ENCODE measurements at regions not wholly inside any gene's neighbourhood (a gene's known extent, or its start where the extent isn't known, plus 50 kb on each side); places are given as distances from the start of the nearest gene placed in this dataset.

GRCh38 chr15:25207369-25207768 lies 231.5 kb downstream of the UBE3A start:
- no peak for DNase-seq (ENCODE audit: extremely low spot score)
- no peak for TF ChIP-seq CTCF (IDR thresholded peaks at IDR 0.05; ENCODE audit: control extremely low read depth, extremely low read depth, low read depth, missing control alignments)
- ChIA-PET CTCF (no interaction called here), POLR2A (no interaction called here)

- ChIA-PET POLR2A (no interaction called here), CTCF (no interaction called here)
- DNase-seq (ENCODE audit: extremely low spot score), result no peak
- TF ChIP-seq CTCF (IDR thresholded peaks at IDR 0.05; ENCODE audit: control extremely low read depth, extremely low read depth, low read depth, missing control alignments), result no peak
Observed at GRCh38 chr15:25208735-25209134, 230.1 kb downstream of the UBE3A start.

- DNase-seq (ENCODE audit: extremely low spot score), result no peak
- ChIA-PET CTCF (no interaction called here), POLR2A (no interaction called here)
- TF ChIP-seq CTCF (IDR thresholded peaks at IDR 0.05; ENCODE audit: control extremely low read depth, extremely low read depth, low read depth, missing control alignments), result no peak
Observed at GRCh38 chr15:25220834-25221233, 218.0 kb downstream of the UBE3A start.

- ChIA-PET POLR2A (no interaction called here), CTCF (no interaction called here)
- no peak for TF ChIP-seq CTCF (IDR thresholded peaks at IDR 0.05; ENCODE audit: control extremely low read depth, extremely low read depth, low read depth, missing control alignments)
- no peak for DNase-seq (ENCODE audit: extremely low spot score)
Observed at GRCh38 chr15:25224396-25224795, 214.4 kb downstream of the UBE3A start.

- no peak for DNase-seq (ENCODE audit: extremely low spot score)
- ChIA-PET CTCF (no interaction called here), POLR2A (no interaction called here)
- no peak for TF ChIP-seq CTCF (IDR thresholded peaks at IDR 0.05; ENCODE audit: control extremely low read depth, extremely low read depth, low read depth, missing control alignments)
Observed at GRCh38 chr15:25226360-25226759, 212.5 kb downstream of the UBE3A start.

GRCh38 chr15:25228261-25228660 lies 210.6 kb downstream of the UBE3A start:
- ChIA-PET CTCF (no interaction called here), POLR2A (no interaction called here)
- DNase-seq (ENCODE audit: extremely low spot score), result no peak
- TF ChIP-seq CTCF (IDR thresholded peaks at IDR 0.05; ENCODE audit: control extremely low read depth, extremely low read depth, low read depth, missing control alignments), result no peak

GRCh38 chr15:25230442-25230841 lies 208.4 kb downstream of the UBE3A start:
- DNase-seq (ENCODE audit: extremely low spot score), result no peak
- POLR2A ChIA-PET, result no interaction called here
- CTCF ChIA-PET, result no interaction called here
- no peak for TF ChIP-seq CTCF (IDR thresholded peaks at IDR 0.05; ENCODE audit: control extremely low read depth, extremely low read depth, low read depth, missing control alignments)
